IgD-negative memory B cell (primary cell): ENCODE measurements at regions not wholly inside any gene's neighbourhood (a gene's known extent, or its start where the extent isn't known, plus 50 kb on each side); places are given as distances from the start of the nearest gene placed in this dataset.
A peak's percentile ranks its signal among the peaks of the same experiment; 100 is the strongest.
"Not testable (repeated sequence)": the region's sequence is repeated elsewhere in the genome, so short reads cannot be mapped to it uniquely, and the experiment has no call there.

Experiments used
- H3K27ac Mint-ChIP-seq, 3 donors: one replicate each; pipeline ENCODE4 v1.8.0; 2020 to 2022; ENCODE audit warnings: mild to moderate bottlenecking in 3 of 3, mixed read lengths in 3 of 3, moderate library complexity in 1 of 3
- H3K27me3 Mint-ChIP-seq: one replicate; pipeline ENCODE4 v1.8.0; 2021; ENCODE audit warnings: mixed read lengths
- H3K36me3 Mint-ChIP-seq: one replicate; pipeline ENCODE4 v1.8.0; 2020; ENCODE audit warnings: mild to moderate bottlenecking, mixed read lengths
- H3K4me1 Mint-ChIP-seq, 3 donors: one replicate each; pipeline ENCODE4 v1.8.0; 2020 to 2022; ENCODE audit warnings: mixed read lengths in 3 of 3, mild to moderate bottlenecking in 1 of 3
- H3K4me3 Mint-ChIP-seq, 4 donors: one replicate each; pipeline ENCODE4 v1.8.0; 2020 to 2022; ENCODE audit warnings: mild to moderate bottlenecking in 4 of 4, mixed read lengths in 4 of 4, moderate library complexity in 3 of 4
- H3K9me3 Mint-ChIP-seq, 3 donors: one replicate each; pipeline ENCODE4 v1.8.0; 2020 to 2021; ENCODE audit warnings: mixed read lengths in 3 of 3, mild to moderate bottlenecking in 1 of 3

DNA sequence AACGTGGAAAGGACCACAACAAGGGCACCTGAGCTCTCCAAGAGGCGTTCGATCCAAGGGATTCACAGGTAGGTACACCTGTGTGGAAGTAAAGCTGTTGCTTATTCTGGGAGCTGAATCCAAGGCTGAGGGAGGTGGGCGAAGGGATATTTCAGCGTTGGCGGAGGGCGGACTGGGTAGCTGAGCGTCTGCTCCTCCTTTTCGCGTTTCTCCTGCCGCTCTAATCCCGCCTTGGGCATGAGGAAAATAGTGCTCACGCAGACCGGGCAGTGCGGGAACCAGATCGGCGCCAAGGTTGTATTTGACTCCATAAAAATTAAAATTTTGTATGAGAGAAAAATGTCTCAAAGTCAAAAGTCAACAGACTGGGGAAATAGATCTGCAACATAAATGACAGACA lies 3966.2 kb upstream of the OR11H1 start:
- H3K27me3 Mint-ChIP-seq, H3K4me1 Mint-ChIP-seq, H3K4me3 Mint-ChIP-seq, H3K36me3 Mint-ChIP-seq, H3K27ac Mint-ChIP-seq: not testable (repeated sequence)
- peaks cover 0 to 19% (median 12%) of the 10 kb centered on the region in 3 donors for H3K9me3 Mint-ChIP-seq

- not testable (repeated sequence) for H3K4me1 Mint-ChIP-seq, H3K27ac Mint-ChIP-seq
- H3K9me3 Mint-ChIP-seq: peaks cover 9 to 28% (median 22%) of the 10 kb centered on the region in 3 donors
Measured at GRCh38 chr22:11568837-11569563, 3959.0 kb upstream of the OR11H1 start.

DNA sequence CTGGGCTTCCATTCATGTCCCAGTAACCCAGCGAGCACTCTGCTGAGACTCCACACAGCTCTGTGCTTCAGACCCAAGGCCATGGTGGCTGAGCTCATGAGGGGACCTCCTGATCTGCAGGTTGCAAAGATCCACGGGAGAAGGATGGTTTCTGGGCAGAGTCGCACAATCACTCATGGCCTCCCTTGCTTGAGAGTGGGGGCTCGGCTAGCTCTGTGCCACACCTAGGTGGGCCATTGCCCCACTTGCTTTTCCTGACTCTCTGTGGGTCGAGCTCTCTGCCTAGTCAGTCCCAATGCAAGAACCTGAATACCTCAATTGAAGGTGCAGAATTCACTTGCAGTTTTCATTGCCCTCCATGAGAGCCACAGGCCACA lies 3958.4 kb upstream of the OR11H1 start:
- H3K9me3 Mint-ChIP-seq: peaks cover 10 to 31% (median 25%) of the 10 kb centered on the region in 3 donors
- not testable (repeated sequence) for H3K4me3 Mint-ChIP-seq, H3K27ac Mint-ChIP-seq, H3K27me3 Mint-ChIP-seq, H3K4me1 Mint-ChIP-seq, H3K36me3 Mint-ChIP-seq

More at GRCh38 chr22:11568837-11569563, 3959.0 kb upstream of the OR11H1 start:
- not testable (repeated sequence) for H3K36me3 Mint-ChIP-seq, H3K4me3 Mint-ChIP-seq, H3K27me3 Mint-ChIP-seq

DNA sequence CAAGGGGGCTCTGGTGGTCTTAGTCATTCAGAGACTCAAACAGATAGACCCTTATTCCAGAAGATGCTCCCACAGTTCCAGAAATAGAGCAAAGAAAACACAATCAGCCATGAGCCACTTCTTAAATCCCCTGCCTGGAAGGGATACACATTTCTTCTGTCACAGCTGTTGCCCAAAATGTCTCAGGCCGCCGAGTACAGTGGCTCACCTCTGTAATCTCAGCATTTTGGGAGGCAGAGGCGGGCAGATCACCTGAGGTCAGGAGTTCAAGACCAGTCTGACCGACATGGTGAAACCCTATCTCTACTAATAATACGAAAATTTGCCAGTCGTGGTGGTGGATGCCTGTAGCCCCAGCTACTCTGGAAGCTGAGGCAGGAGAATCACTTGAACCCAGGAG lies 3954.8 kb upstream of the OR11H1 start:
- not testable (repeated sequence) for H3K36me3 Mint-ChIP-seq, H3K4me1 Mint-ChIP-seq, H3K27ac Mint-ChIP-seq, H3K4me3 Mint-ChIP-seq, H3K27me3 Mint-ChIP-seq
- peaks cover 14 to 40% (median 27%) of the 10 kb centered on the region in 3 donors for H3K9me3 Mint-ChIP-seq

- peaks cover 12 to 43% (median 23%) of the 10 kb centered on the region in 3 donors for H3K9me3 Mint-ChIP-seq
- not testable (repeated sequence) for H3K27ac Mint-ChIP-seq, H3K4me3 Mint-ChIP-seq
Measured at GRCh38 chr22:11574231-11574630, 3953.8 kb upstream of the OR11H1 start.

DNA sequence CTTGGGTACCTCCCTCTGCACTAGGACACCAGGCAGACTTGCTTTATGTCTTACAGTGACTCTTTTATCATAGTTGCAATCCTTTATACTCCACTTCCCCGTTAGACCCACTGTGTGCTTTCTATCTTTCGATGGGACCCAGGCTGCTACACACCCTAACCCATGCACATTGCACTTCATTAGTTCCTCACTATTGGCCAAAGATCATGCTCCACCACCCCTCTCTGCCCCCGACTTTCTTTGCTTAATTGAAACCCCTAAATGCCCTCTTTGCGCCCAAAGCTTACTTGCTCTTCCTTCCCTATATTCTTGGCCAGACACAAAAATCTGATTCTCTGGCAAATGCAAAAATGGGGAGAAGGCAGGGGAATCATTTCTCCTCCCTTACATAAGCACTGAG lies 3953.3 kb upstream of the OR11H1 start:
- H3K4me3 Mint-ChIP-seq, H3K27ac Mint-ChIP-seq, H3K4me1 Mint-ChIP-seq, H3K36me3 Mint-ChIP-seq, H3K27me3 Mint-ChIP-seq: not testable (repeated sequence)
- H3K9me3 Mint-ChIP-seq: peaks cover 13 to 48% (median 24%) of the 10 kb centered on the region in 3 donors

More at GRCh38 chr22:11574231-11574630, 3953.8 kb upstream of the OR11H1 start:
- not testable (repeated sequence) for H3K4me1 Mint-ChIP-seq, H3K36me3 Mint-ChIP-seq, H3K27me3 Mint-ChIP-seq

- not testable (repeated sequence) for H3K36me3 Mint-ChIP-seq, H3K27me3 Mint-ChIP-seq, H3K27ac Mint-ChIP-seq, H3K4me3 Mint-ChIP-seq, H3K4me1 Mint-ChIP-seq
- peaks cover 14 to 47% (median 27%) of the 10 kb centered on the region in 3 donors for H3K9me3 Mint-ChIP-seq
Measured at GRCh38 chr22:11576740-11577139, 3951.3 kb upstream of the OR11H1 start.

DNA sequence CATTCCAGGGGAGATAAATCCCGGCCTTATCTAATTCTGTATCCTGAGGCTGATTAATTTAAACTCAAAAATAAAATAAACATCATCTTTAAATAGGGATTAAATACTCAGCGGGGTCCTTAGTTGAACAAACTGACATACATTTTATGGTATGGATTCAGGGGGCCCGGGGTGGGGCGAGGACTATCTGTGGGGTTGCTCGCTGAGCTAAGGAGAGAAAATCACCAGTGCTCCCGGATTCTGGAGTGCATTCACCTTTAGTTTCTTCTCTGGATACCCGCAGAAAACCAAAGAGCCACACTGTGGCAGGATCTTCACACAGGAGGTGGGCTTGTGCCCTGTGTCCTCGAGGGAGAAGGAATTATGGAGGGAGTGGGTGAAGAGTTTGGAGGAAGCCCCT lies 3949.9 kb upstream of the OR11H1 start:
- peaks cover 14 to 45% (median 25%) of the 10 kb centered on the region in 3 donors for H3K9me3 Mint-ChIP-seq
- not testable (repeated sequence) for H3K36me3 Mint-ChIP-seq, H3K4me3 Mint-ChIP-seq, H3K27ac Mint-ChIP-seq, H3K4me1 Mint-ChIP-seq, H3K27me3 Mint-ChIP-seq

- H3K27ac Mint-ChIP-seq, H3K4me1 Mint-ChIP-seq, H3K36me3 Mint-ChIP-seq, H3K27me3 Mint-ChIP-seq: not testable (repeated sequence)
- Mint-ChIP-seq H3K4me3 (peak overlapping the region in 1 of 4 donors; percentile 9), H3K9me3 (peaks cover 17 to 49% (median 27%) of the 10 kb centered on the region in 3 donors)
Measured at GRCh38 chr22:11578551-11578950, 3949.4 kb upstream of the OR11H1 start.

GRCh38 chr22:11582048-11582447 lies 3945.9 kb upstream of the OR11H1 start:
- not testable (repeated sequence) for H3K27me3 Mint-ChIP-seq, H3K36me3 Mint-ChIP-seq, H3K27ac Mint-ChIP-seq, H3K4me3 Mint-ChIP-seq, H3K4me1 Mint-ChIP-seq
- peaks cover 15 to 46% (median 23%) of the 10 kb centered on the region in 3 donors for H3K9me3 Mint-ChIP-seq

DNA sequence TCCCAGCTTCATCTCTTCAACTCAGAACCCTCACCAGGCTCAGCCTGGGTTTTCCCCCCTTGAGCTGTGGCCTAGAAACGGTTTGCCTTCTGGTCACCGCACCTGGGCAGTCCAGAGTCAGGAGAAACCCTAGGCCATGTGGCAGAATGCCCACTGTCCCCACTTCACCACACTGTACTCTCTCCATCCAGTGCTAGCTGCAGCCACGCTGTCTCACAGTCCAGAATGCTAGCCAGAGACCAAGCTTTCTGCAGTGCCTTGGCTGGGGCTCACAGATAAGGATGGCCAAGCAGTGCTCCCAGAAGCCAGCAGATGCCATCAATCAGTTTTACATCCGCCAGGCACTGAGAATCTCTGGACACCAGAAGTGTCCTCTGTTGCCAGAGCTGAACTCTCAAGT lies 3943.8 kb upstream of the OR11H1 start:
- H3K27me3 Mint-ChIP-seq, H3K36me3 Mint-ChIP-seq, H3K4me1 Mint-ChIP-seq, H3K27ac Mint-ChIP-seq, H3K4me3 Mint-ChIP-seq: not testable (repeated sequence)
- peaks cover 17 to 32% (median 20%) of the 10 kb centered on the region in 3 donors for H3K9me3 Mint-ChIP-seq

DNA sequence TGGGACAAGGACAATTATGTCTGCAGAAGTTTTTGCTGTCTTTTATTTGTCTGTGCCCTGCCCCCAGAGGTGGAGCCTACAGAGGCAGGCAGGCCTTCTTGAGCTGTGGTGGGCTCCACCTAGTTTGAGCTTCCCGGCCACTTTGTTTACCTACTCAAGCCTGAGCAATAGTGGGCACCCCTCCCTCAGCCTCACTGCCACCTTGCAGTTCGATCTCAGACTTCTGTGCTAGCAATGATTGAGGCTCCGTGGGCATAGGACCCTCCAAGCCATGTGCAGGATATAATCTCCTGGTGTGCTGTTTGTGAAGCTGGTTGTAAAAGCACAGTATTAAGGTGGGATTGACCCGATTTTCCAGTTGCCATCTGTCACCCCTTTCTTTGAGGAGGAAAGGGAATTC lies 3933.4 kb upstream of the OR11H1 start:
- H3K27ac Mint-ChIP-seq, H3K27me3 Mint-ChIP-seq, H3K4me3 Mint-ChIP-seq, H3K4me1 Mint-ChIP-seq, H3K36me3 Mint-ChIP-seq: not testable (repeated sequence)
- H3K9me3 Mint-ChIP-seq: peaks cover 15 to 33% (median 26%) of the 10 kb centered on the region in 3 donors

GRCh38 chr22:11597666-11598358 lies 3930.2 kb upstream of the OR11H1 start:
- peaks cover 10 to 30% (median 13%) of the 10 kb centered on the region in 3 donors for H3K9me3 Mint-ChIP-seq
- not testable (repeated sequence) for H3K27me3 Mint-ChIP-seq, H3K4me1 Mint-ChIP-seq, H3K36me3 Mint-ChIP-seq, H3K4me3 Mint-ChIP-seq, H3K27ac Mint-ChIP-seq

- Mint-ChIP-seq H3K4me3 (peak overlapping the region in 1 of 4 donors; percentile 6), H3K4me1 (no peaks in the 10 kb centered on the region), H3K27me3 (no peaks in the 10 kb centered on the region), H3K9me3 (peaks cover 6 to 25% (median 9%) of the 10 kb centered on the region in 3 donors), H3K36me3 (no peaks in the 10 kb centered on the region), H3K27ac (peak overlapping the region in 1 of 3 donors; percentile 17)
Measured at GRCh38 chr22:11598492-11599440, 3929.2 kb upstream of the OR11H1 start.

DNA sequence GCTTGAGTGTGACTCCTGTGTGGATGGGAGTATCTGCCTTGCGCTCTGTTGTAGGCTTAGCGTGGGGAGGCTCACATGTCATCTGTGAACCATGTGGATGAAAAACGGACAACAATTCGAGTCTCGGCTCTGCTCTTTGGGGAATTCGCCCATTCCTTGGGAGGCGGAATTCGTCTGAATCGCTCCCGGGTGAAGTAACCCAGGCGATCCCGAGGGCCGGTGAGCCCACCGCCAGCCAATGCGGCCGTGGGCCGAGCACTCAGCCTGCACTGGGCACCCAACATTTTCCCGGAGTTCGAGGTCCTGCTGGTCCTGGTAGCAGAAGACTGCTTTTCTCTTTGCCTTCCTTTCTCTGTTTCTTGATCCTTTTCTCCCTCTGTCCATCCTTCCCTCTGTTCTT lies 3928.5 kb upstream of the OR11H1 start:
- not testable (repeated sequence) for H3K27me3 Mint-ChIP-seq, H3K27ac Mint-ChIP-seq, H3K4me3 Mint-ChIP-seq, H3K36me3 Mint-ChIP-seq, H3K4me1 Mint-ChIP-seq
- peaks cover 4 to 24% (median 7%) of the 10 kb centered on the region in 3 donors for H3K9me3 Mint-ChIP-seq
